ENCODE measurements at regions not wholly inside any gene's neighbourhood (a gene's known extent, or its start where the extent isn't known, plus 50 kb on each side); places are given as distances from the start of the nearest gene placed in this dataset.

DNA sequence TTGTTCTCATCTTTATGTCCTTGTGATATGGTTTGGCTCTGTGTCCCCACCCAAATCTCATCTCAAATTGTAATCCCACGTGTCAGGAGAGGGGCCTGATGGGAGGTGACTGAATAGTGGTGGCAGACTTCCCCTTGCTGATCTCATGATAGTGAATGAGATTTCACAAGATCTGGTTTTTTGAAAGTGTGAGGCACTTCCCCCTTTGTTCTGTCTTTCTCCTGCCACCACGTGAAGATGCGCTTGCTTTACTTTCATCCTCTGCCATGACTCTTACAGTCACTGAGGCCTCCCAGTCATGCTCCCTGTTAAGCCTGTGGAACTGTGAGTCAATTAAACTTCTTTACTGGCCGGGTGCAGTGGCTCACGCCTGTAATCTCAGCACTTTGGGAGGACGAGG lies 161.0 kb downstream of the HERPUD2 start:
- DNase-seq, result no peak

DNA sequence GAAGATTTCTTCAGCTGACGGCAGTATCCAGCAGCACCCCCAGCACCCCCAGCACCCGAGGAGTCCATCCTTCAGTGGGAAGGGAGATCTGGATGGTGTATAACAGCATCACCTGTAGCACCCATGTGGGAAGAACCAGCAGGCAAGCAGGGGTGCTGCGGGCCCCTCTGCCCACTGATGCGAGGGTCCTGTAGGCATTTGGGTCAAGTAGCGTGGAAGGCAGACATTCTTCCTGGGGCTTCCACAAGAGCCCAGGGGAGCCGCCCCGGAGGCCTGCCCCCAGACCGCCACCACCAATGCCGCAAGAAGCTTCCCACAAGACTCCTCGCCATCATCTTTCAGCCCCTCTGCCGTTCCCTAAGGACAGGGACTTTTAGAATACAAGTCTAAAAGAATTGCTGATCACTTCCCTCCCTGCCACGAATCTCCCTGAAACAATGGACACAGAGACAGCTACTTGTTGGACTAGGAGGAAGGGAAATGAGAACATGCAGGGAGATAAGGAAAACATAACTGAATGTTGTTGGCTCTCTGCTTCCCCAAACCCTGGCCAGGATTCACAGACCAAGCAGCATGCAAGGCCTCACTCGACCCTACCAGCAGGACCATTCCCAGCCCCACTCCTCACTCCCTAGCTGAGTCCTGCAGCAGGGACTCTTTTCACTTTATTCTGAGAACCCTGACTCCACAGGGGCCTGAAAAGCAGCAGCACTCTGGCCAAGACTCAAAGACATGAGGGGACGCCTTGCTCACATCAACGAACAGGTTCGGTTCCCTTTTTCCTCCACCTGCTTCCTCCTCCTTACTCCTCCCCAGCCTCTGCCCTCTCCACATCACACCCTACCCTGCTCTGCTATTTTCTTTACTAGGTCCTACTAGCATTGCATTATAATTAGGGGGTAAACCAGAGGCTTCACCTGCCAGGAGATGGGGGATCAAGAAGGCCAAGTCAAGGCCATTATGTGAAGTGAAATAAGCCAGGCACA lies 164.5 kb downstream of the HERPUD2 start:
- no peak for DNase-seq

DNA sequence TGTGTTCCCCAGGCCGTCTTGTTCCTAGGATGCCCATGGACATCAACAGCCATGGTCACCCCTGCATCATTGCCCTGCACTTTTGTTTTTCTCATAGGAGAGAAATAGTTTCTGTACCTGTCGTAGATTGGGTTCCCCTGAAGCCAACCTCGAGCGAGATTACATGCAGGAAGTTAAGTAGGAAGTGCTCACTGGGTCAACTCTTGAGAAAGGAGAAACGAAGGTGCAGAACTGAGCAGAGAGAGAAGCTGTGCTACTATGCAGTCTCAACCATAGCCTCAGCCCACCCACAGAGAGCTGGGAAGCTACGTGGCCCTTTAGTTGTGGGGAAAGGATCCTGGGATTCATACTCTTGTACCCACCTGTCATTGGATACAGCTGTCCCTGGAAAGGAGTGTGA lies 165.2 kb downstream of the HERPUD2 start:
- DNase-seq, result no peak

DNA sequence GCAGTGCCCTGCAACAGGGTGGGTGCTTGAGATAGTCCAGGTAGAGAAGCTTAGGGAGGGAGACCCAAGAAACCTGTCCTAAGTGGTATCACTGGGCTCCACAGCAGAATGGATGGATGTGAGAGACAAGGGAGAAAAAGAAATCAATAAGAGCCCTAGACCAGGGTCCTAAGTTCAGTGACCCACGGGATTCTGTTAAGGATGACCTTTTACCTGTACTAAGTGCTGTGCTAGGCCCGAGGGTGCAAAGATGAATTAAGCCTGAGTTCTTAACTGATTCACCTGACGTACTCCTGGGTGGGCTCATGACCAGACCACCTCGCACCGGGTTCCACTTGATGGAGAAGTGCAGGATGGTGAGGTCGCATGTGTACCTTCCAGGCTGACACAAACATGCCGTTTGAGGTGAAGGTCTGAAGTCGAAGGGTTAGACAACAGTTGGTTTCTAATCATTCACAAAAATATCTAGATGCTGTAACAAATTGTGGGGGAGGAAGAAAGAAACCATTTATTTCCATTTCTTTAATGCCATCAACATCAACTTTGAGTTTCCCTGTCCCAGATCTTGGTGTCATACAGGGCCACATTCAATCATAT lies 166.5 kb downstream of the HERPUD2 start:
- no peak for DNase-seq

DNA sequence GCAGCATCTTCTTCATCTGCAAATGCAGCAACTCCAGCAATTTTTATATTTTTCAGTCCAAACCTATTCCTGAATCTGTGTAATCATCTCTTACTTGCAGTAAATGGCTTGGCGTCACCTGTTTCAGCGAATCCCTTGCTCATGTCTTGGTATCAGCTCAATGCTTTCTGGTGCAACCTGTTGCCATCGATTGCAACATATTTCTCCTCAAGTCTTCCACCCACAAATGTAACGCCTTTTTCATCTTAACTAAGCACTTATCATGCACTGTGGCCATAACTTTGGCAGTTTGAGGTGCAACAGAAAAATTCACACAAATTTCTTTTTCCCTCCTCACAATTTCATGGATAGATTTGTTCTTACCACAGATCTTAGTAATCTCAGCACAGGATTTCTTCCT lies 168.3 kb downstream of the HERPUD2 start:
- no peak for DNase-seq

DNA sequence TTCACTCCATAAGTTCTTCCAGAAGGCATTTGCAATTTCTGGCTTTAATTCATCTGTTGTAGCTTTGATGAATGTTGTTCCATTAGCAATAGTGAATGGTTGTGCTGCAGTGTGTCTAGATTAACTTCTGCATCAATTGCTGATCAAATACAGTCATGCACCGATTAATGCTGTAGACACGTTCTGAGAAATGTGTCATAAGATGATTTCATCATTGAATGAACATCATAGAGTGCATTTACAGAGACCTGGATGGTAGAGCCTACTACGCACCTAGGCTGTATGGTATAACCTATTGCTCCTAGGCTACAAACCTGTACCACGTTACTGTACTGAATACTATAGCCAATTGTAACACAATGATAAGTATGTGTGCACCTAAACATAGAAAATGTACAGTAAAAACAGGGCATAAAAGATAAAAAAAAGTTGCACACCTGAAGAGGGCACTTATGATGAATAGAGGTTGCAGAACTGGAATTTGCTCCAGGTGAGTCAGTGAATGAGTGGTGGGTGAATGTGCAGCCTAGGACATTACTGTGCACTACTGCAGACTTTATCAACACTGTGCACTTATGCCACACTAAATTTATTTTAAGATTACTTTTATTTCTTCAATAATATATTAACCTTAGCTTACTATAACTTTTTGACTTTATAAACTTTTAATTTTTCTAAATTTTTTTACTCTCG lies 170.7 kb downstream of the HERPUD2 start:
- DNase-seq, result no peak

DNA sequence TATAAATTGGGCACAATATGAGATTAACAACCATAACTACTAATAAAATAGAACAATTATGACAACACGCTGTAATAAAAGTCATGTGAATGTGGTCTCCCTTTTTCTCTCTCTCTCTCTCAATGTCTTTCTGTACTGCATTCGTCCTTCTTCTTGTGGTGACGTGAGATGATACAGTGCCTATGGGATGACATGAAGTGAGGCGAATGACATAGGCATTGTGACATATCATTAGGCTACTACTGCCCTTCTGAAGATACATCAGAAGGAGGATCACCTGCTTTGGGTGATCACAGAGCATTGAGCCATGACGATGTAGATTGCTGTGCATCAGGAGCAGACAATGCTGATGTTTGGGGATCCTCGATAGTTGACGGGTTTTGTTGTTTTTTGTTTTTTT lies 171.6 kb downstream of the HERPUD2 start:
- DNase-seq, result no peak

DNA sequence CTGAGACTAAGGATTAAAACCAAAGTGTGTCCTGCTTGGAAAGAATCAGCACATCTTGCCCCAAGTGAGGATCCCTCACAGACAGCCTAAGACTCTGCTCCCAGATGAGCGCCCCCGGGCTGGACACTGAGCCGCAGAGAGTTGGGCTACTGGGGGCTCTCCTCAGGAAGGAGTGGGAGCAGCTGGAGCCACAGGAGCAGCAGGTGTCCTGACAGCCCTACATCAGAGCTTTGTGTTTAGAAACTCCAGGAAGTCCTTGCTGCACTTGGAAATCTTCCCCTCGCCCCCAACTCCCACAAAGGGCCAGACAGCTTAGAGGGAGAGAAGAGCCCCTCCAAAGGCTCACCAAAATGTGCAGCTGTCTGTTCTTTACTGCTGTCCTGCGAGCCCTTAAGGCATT lies 172.2 kb downstream of the HERPUD2 start:
- DNase-seq, result no peak

DNA sequence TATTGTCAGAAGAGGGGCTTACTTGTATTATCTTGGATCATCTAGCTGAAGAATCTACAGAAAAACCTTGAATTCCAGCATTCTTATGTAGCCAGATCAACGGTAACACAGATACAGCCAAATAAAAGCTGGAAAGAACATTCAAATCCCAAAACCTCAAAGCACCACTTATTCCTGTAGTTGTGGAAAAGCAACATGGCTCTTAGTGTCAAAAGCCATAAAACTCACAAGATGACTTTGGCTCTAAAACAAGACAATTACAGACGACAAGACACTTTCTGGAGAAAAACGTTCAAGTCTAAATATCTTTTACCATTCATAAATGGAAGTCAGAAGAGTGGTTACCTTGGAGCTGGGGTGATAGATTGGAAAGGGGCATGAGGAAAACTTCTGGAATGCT lies 173.0 kb downstream of the HERPUD2 start:
- no peak for DNase-seq

DNA sequence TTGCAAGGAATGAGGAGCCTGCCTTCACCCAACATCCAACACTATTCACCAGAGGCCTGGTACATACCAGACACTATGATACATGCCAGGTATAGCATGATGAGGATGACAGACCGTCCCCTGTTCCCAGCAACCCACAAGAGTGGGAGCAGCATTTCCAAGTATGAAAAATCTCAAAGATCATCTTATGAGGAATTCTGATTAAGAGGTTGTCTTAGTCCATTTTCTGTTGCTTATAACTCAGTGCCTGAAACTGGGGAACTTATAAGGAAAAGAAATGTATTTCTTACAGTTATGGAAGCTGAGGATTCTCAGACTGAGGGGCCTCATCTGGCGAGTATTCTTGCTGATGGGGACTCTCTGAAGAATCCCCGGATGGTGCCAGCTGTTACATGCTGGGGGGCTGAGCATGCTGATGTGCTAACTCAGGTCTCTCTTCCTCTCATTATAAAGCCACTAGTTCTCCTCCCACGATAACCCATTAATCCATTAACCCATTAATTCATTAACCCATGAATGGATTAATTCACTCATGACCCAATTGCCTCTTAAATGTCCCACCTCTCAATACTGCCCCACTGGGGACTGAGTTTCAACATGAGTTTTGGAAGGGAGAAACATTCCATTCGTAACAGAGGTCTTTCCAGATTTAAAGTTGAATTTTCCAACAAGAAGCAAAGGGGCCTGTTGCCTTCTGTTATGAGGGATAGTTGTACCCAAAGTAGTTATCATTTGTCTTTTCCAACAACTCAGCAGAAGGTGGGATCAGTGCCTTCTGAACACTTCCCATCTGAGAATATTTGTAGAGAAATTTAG lies 173.9 kb downstream of the HERPUD2 start:
- DNase-seq, result no peak

DNA sequence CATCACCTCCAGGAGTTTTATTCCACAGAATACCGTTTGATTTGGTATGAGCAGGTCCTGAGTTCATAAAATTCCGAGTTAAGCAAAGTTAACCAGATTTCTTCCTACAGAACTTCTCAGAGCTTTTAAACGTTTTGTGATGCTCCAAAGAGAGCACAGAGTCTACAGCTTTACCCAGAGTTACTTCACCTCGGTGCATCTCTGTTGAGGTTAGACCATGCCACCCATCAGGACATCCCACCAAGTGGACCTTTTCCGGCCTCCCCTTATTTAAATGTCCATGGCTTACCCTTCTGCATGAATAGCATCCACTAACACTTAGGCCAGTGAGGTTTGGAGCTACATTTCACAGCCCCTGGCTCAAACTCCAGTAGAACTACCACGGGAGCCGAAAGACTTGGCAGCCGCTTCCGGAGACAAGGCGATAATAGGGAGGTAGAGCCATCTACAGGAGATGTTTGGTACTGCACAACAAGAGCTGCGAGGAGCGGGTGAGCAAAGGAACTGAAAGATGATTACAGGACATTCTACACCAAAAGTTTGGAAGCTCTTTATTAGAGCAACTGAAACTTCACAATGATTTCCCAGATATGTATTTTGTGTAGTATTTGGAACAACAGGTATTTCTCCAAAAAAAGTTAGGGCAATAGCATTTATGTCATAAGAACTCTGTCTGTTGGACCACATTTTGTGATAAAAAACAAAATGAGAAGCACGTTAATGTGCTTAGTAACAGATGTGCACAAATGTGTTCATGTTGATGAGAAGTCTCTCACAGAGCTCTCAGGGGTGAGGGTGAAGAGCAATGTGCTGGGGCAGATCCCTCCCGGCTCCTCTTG lies 174.7 kb downstream of the HERPUD2 start:
- DNase-seq, result peak; percentile 74

DNA sequence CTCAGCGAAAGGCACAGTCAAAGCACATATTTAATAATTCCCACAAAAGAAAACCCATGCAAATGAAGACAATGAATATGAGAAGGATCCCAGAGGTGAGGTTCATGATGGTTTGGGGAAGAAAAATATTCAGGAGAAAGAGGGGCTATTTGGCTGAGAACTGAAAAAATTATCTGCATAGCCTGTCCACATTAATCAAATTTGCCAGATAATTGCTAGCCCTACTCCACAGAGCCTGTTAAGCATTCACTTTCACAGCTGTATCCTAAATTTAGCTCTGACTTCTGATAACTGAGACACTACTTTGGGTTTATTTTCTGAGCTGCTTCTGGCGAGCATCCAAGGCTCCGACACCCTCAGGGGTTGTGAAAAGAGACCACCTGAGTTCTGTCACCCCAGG lies 176.2 kb downstream of the HERPUD2 start:
- DNase-seq, result no peak

DNA sequence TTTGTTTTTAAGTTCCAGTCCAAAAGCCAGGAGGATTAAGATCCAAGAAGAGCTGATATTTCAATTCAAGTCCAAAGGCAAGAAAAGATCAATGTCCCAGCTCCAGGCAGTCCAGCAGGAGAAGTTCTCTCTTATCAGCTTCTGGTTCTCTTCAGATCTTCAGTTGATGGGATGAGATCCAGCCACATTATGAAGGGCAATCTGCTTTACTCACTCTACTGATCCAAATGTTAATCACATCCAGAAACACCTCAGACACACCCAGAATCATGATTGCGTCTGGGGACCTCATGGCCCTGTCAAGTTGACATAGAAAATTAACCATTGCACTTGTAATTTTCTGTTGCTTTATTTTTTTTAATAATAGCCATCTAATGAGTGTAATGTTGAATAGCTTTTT lies 178.4 kb downstream of the HERPUD2 start:
- DNase-seq, result no peak

DNA sequence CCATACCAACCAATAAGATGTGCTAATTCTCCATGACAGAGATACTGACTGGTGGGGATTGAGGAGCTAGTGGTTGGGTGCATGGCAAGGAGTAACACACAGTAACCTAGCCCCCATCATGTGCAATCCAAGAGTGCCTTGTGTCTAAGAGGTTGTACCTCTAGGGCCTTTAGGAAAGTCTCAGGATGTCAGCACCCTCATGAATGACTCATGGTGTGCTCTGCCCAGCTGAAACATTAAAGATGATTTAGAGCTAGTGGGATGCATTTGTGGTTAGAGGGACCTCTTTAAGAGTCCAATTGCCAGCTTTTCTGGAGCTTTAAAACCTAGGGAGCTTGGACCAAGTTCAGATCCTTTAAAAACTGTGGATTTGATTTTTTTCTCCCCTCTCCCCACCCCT lies 181.1 kb downstream of the HERPUD2 start:
- DNase-seq, result no peak

DNA sequence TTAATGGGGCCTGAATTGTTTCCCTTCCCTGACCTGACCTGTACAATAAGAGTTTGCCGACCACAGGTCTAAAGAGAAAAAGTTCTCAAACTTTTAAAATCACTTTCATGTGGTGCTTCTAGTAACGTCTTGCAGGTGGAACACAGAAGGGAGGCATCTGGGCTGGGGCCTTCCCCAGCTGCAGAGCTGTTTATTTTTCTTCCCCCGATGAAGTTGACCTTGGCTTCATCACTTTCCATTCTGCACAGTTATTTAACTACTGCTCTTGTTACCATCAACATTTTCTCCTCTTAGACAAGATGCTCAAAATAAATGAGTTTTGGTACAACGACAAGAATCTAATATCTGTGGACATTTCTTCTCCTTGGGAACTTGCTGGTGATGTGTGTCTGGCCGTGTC lies 181.7 kb downstream of the HERPUD2 start:
- no peak for DNase-seq

DNA sequence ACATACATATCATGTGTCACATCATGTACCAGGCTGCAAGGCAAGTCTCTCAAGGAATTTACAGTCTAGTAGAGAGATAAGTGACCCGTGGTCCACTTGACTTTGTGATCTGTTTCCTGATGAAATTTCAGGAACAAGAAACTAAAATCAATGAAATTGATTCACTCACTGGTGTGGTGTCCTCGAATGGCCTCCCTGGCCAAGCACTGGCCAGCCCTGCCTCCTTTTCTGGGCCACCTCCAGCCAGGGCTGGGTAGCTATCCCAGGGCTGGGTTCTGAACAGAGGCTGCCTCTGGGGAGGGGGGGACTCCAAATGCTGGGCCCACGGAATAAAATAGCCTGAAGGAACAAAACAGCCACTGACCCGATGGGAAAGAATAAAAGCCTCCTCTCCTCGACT lies 182.2 kb downstream of the HERPUD2 start:
- no peak for DNase-seq

DNA sequence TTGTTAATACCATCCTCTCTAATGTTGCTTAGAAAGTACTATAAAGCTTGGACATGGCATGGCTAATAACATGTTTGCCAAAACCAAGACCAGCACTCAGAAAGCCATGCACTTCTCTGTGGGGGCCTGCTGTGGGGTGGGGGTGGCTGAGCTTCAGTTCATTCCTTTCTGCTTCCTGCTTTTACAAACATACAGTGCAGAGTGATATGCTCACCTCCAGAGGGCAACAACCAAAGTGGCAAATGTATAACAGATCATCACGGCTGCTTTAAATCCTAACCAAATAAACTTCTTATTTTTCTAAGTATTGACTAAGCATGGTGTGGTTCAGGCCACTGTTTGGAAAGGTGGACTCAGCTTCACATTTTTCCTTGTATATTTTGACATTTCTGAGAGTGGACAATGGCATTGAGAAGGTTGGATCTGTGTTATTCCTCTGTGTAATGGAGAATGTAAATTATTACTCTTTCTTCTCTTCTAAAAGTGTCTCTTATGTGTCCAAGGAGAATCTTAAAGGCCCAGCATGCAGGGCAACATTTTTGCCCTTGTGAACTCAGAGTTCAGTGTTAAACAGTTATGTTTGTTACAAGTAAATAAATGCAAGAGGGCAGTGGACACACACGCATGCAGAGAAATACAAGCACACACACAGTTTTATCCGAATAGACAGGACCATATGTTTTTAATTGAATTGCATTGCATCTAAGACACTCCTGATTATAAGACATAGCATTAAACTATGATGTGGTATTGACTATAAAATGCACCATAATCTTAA lies 186.1 kb downstream of the HERPUD2 start:
- DNase-seq, result no peak

DNA sequence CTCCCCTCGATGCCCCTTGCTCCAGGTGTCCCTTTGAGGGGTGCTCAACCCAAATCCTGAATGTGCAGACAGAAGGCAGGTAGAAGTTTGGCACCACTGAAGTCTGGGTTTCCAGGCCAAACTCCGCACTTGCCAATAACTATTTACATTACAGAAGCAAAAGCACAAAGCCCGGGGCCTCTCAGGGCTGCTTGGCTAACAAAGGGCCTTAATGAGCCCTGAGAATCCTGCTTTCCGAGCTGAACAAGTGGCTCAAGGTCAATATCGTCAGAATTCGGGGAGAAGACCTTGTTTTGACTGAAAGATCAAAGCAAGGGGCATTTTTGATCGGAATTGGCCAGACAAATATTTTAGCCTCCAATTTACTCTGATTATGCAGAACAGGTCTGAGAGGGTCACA lies 189.9 kb downstream of the HERPUD2 start:
- no peak for DNase-seq

DNA sequence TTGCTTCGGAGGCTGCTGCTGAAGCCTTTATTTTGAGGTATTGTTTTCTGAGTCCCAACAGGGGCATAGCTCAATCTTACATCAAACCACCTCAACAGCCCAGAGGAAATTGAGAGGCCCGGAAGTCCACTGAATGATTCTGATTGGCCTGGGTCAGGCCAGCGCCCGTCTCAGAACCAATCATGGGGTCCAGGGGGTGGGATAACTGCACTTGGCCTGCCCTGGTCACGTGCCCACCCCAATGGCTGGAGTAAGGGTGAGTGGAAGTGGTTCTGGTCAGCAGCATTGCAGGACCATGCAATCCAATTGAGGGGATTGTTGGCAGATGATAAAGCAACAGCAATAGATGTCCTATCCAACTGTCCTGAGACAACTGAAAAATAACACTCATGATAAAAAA lies 190.6 kb downstream of the HERPUD2 start:
- DNase-seq, result no peak

DNA sequence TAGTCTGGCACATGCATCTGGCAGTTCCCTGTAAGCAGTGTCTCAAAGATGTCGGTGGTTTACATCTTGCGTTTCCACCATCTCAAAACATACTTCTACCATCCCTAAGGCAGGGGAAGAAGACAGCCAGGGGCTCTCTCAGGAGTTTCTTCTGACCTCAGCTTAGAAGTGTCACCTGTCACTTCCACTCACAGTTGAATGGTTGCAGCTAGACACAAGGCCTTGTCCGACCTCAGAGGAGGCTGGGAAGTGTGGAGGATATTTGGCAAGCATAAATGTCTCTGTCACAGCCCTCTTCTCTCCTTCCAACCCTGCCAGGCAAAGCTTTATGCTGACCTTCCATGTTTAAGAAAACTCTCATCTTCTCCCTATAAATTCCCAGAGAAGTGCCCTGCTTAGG lies 193.3 kb downstream of the HERPUD2 start:
- no peak for DNase-seq

DNA sequence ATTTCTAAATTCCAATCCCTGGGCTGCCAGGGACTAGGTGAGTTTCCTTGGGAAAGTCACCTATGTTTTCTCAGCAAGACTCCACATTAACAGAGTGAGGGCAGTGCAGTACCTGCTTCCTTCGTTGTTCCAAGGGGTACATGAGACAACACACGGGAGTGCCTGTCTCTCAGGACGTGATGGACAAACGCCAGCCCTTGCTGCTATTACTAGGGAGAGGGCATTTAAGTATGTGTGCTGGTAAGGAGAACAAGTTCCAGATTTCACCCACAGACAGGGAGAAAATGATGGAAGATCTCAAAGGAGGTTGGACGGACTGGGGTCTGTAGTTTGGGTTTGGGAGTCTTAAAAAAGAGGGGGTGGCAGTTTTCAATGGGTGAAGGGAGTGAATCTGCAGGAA lies 195.7 kb downstream of the HERPUD2 start:
- no peak for DNase-seq
